ENCODE measurements at regions not wholly inside any gene's neighbourhood (a gene's known extent, or its start where the extent isn't known, plus 50 kb on each side); places are given as distances from the start of the nearest gene placed in this dataset.

GRCh38 chr13:39245688-39246087, 207.4 kb downstream of the NHLRC3 start:
- FAIRE-seq = no peak

GRCh38 chr13:39249982-39250381, 211.7 kb downstream of the NHLRC3 start:
- FAIRE-seq = no peak

GRCh38 chr13:39250440-39250839, 212.2 kb downstream of the NHLRC3 start:
- no peak for FAIRE-seq

- FAIRE-seq = no peak
Measured at GRCh38 chr13:39251340-39251739, 213.1 kb downstream of the NHLRC3 start.

- no peak for FAIRE-seq
Measured at GRCh38 chr13:39253774-39254173, 215.5 kb downstream of the NHLRC3 start.

- FAIRE-seq = no peak
Measured at GRCh38 chr13:39254601-39255000, 216.3 kb downstream of the NHLRC3 start.

- no peak for FAIRE-seq
Measured at GRCh38 chr13:39257642-39258041, 219.4 kb downstream of the NHLRC3 start.

GRCh38 chr13:39259371-39260140, 221.3 kb downstream of the NHLRC3 start:
- no peak for FAIRE-seq

- FAIRE-seq = peak; percentile 95
Measured at GRCh38 chr13:39263033-39263432, 224.8 kb downstream of the NHLRC3 start.

GRCh38 chr13:39263531-39263930, 225.3 kb downstream of the NHLRC3 start:
- FAIRE-seq = no peak

- FAIRE-seq = no peak
Measured at GRCh38 chr13:39266426-39266825, 228.2 kb downstream of the NHLRC3 start.

- no peak for FAIRE-seq
Measured at GRCh38 chr13:39268398-39268797, 230.1 kb downstream of the NHLRC3 start.

GRCh38 chr13:39269004-39269403, 230.7 kb downstream of the NHLRC3 start:
- FAIRE-seq = no peak

GRCh38 chr13:39269411-39269810, 231.2 kb downstream of the NHLRC3 start:
- no peak for FAIRE-seq

GRCh38 chr13:39272994-39273393, 234.7 kb downstream of the NHLRC3 start:
- no peak for FAIRE-seq

- no peak for FAIRE-seq
Measured at GRCh38 chr13:39273953-39274738, 235.9 kb downstream of the NHLRC3 start.

- no peak for FAIRE-seq
Measured at GRCh38 chr13:39274739-39275325, 236.6 kb downstream of the NHLRC3 start.

- FAIRE-seq = no peak
Measured at GRCh38 chr13:39279077-39279476, 240.8 kb downstream of the NHLRC3 start.

- peak; percentile 47 for FAIRE-seq
Measured at GRCh38 chr13:39281539-39282150, 243.4 kb downstream of the NHLRC3 start.

- no peak for FAIRE-seq
Measured at GRCh38 chr13:39282400-39282972, 244.2 kb downstream of the NHLRC3 start.

GRCh38 chr13:39283072-39283471, 244.8 kb downstream of the NHLRC3 start:
- FAIRE-seq = peak; percentile 97

GRCh38 chr13:39284801-39285388, 246.6 kb downstream of the NHLRC3 start:
- no peak for FAIRE-seq

All from islet of Langerhans (tissue), 1 donor.